Endothelial cell of umbilical vein (primary cell): ENCODE measurements at regions not wholly inside any gene's neighbourhood (a gene's known extent, or its start where the extent isn't known, plus 50 kb on each side); places are given as distances from the start of the nearest gene placed in this dataset.

Experiments
- BruUV-seq: library from RNA; stranded (reverse); fragments of 400-500 nt; replicated peaks from 2 replicates; lab custom pipeline; 2021; lab: Mats Ljungman, UMichigan
- CTCF ChIA-PET: fragments of 300-600, 350-600 bp; sonication (Branson Sonifier 250); formaldehyde crosslinking; loops from one replicate; lab custom pipeline; 2021; ENCODE audit warnings: antibody characterized with exemption, inconsistent platforms; lab: Charles Lee
- POLR2A ChIA-PET: fragments of 300-600, 350-600 bp; sonication (Branson Sonifier 250); formaldehyde crosslinking; loops from one replicate; lab custom pipeline; 2021; ENCODE audit warnings: antibody characterized with exemption, inconsistent platforms; lab: Charles Lee
- DNase-seq: peaks from one replicate; pipeline ENCODE4 v3.0.0-alpha.2; 2011; ENCODE audit warnings: low read depth, low spot score
- FAIRE-seq: peaks from 2 replicates; lab custom pipeline; 2011; peaks lifted over from hg19 to GRCh38; lab: Jason Lieb, UNC
- H2AFZ ChIP-seq: 2 replicates; pipeline ENCODE4 v1.6.0; 2012; ENCODE audit warnings: low read depth, low read length, control low read depth, inconsistent platforms
- H3K27ac ChIP-seq: 2 replicates; pipeline ENCODE4 v1.5.1; 2011; ENCODE audit warnings: low read depth, mild to moderate bottlenecking, control low read depth, low read length, moderate library complexity; ENCODE audit not compliant: insufficient read depth
- H3K27me3 ChIP-seq, 2 experiments: 2 replicates each; pipeline versions ENCODE4 v1.6.0 to v1.6.1; 2011; ENCODE audit warnings: low read length in 2 of 2, mixed read lengths in 1 of 2; ENCODE audit not compliant: control insufficient read depth in 2 of 2, insufficient read depth in 2 of 2
- H3K36me3 ChIP-seq, 2 experiments: 2 replicates in 1 of 2; 3 replicates in 1 of 2; pipeline ENCODE4 v1.5.1; 2011; ENCODE audit warnings: low read length in 2 of 2, mild to moderate bottlenecking in 1 of 2, moderate library complexity in 1 of 2; ENCODE audit not compliant: control insufficient read depth in 2 of 2, insufficient read depth in 2 of 2; ENCODE audit errors: extremely low read depth in 1 of 2
- H3K4me1 ChIP-seq: 3 replicates; pipeline ENCODE4 v1.5.1; 2011; ENCODE audit warnings: mild to moderate bottlenecking, low read length; ENCODE audit not compliant: control insufficient read depth, insufficient read depth; ENCODE audit errors: extremely low read depth
- H3K4me2 ChIP-seq: 2 replicates; pipeline ENCODE4 v1.6.1; 2011; ENCODE audit warnings: low read length, control low read depth, mixed read lengths; ENCODE audit not compliant: insufficient read depth
- H3K4me3 ChIP-seq, 3 experiments: fragments of 200-600 bp in 1 of 3; sonication (generic), shearing (Covaris generic) in 1 of 3; replicated peaks in 1 of 3; 2 replicates each; pipeline ENCODE4 v1.5.1; 2011 to 2016; ENCODE audit warnings: control low read depth in 3 of 3, low read length in 3 of 3, mild to moderate bottlenecking in 2 of 3, inconsistent platforms in 1 of 3, low read depth in 1 of 3, moderate library complexity in 1 of 3; ENCODE audit not compliant: insufficient read depth in 1 of 3
- H3K79me2 ChIP-seq: 2 replicates; pipeline ENCODE4 v1.6.0; 2012; ENCODE audit warnings: low read length, inconsistent platforms; ENCODE audit not compliant: control insufficient read depth, insufficient read depth
- H3K9ac ChIP-seq: replicated peaks from 2 replicates; pipeline ENCODE3; 2011; ENCODE audit warnings: low read length, control low read depth; ENCODE audit not compliant: insufficient read depth; ENCODE audit errors: extremely low read depth
- H3K9me1 ChIP-seq: replicated peaks from 3 replicates; pipeline ENCODE4 v1.6.0; 2011; ENCODE audit warnings: mild to moderate bottlenecking, low read length; ENCODE audit not compliant: control insufficient read depth, insufficient read depth; ENCODE audit errors: extremely low read depth
- H3K9me3 ChIP-seq: replicated peaks from 2 replicates; pipeline ENCODE4 v1.5.1; 2012; ENCODE audit warnings: low read length, inconsistent platforms; ENCODE audit not compliant: control insufficient read depth, insufficient read depth
- H4K20me1 ChIP-seq: replicated peaks from 2 replicates; pipeline ENCODE3; 2011; ENCODE audit warnings: mild to moderate bottlenecking, low read length; ENCODE audit not compliant: control insufficient read depth, insufficient read depth; ENCODE audit errors: extremely low read depth
- EZH2 ChIP-seq: IDR thresholded peaks from 2 replicates; pipeline ENCODE4 v1.6.1; 2012; ENCODE audit warnings: borderline replicate concordance, low read depth, mild to moderate bottlenecking, moderate library complexity, low read length, inconsistent platforms; ENCODE audit not compliant: severe bottlenecking
- FOS ChIP-seq: IDR thresholded peaks from 2 replicates; pipeline ENCODE4 v1.6.1; 2011; ENCODE audit warnings: mild to moderate bottlenecking, low read length, moderate library complexity, borderline replicate concordance; ENCODE audit not compliant: insufficient read depth
- GATA2 ChIP-seq: IDR thresholded peaks from 2 replicates; pipeline ENCODE4 v1.7.0; 2011; ENCODE audit warnings: low read depth, mild to moderate bottlenecking, moderate library complexity, mixed read lengths, low read length; ENCODE audit not compliant: insufficient read length, insufficient read depth
- JUN ChIP-seq: IDR thresholded peaks from 2 replicates; pipeline ENCODE4 v1.6.1; 2011; ENCODE audit warnings: borderline replicate concordance, low read depth; ENCODE audit not compliant: insufficient read length, insufficient read depth
- MYC ChIP-seq: IDR thresholded peaks from one replicate; pipeline ENCODE4 v1.6.1; 2011; ENCODE audit warnings: mild to moderate bottlenecking, low read depth, low read length
- POLR2A ChIP-seq: IDR thresholded peaks from 2 replicates; pipeline ENCODE4 v1.6.1; 2012; ENCODE audit warnings: low read depth, mild to moderate bottlenecking, control low read depth, low read length
- POLR2AphosphoS5 ChIP-seq: IDR thresholded peaks from 2 replicates; pipeline ENCODE4 v1.6.1; 2012; ENCODE audit warnings: low read depth, mild to moderate bottlenecking, control low read depth, low read length, moderate library complexity; ENCODE audit not compliant: insufficient read depth
- dilution Hi-C: fragments of 300-500 bp; cut with MboI; formaldehyde crosslinking; loops from one replicate; pipeline ENCODE4 v1.15.0; 2019; ENCODE audit warnings: low sequenced_read_pairs; ENCODE audit not compliant: extremely low pct_ligation_motif_present
- intact Hi-C: fragments of 100-400 bp; cut with micrococcal nuclease; formaldehyde crosslinking; loops from one replicate; pipeline ENCODE4 v1.10.0; 2022
- TF ChIP-seq, protein P1 (sequence below): IDR thresholded peaks from 2 replicates; pipeline ENCODE4 v1.6.1; 2011; ENCODE audit not compliant: insufficient read depth, insufficient read length
- TF ChIP-seq, protein P2 (sequence below), 2 donors: IDR thresholded peaks; 1 replicate in 1 of 2; 2 replicates in 1 of 2; pipeline ENCODE4 v1.5.1; 2011; ENCODE audit warnings: low read length in 2 of 2, mild to moderate bottlenecking in 2 of 2, moderate library complexity in 2 of 2, control low read depth in 1 of 2, inconsistent platforms in 1 of 2, low read depth in 1 of 2; ENCODE audit not compliant: insufficient read depth in 1 of 2; ENCODE audit errors: extremely low read depth in 1 of 2

DNA sequence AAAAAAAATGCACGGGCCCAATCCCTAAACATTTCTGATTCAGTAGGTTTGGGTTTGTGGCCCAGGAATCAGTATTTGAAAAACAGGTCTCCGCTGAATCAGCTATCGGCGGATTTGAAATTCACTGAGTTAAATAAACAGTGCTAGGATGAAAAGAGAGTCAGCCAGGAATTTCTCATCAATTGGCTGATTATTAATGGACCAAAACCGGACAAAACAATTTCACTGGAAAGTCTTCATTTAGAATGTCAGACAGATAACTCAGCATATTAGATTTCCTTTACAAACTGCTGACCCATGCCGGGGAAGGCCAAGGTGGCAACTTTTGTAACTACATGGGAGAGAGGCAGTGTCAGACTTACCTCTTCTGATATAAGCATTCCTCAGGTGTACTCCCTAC lies 99.4 kb upstream of the LSM6 start:
- Histone ChIP-seq H3K4me1 (no peaks in the 10 kb centered on the region), H3K9me3 (no peaks in the 10 kb centered on the region), H3K4me3 (no peak overlapping the region), H4K20me1 (no peaks in the 10 kb centered on the region), H3K9me1 (no peaks in the 10 kb centered on the region), H3K36me3 (no peaks in the 10 kb centered on the region), H3K9ac (no peak overlapping the region), H3K4me2 (no peak overlapping the region), H2AFZ (no peak overlapping the region), H3K27ac (no peak overlapping the region), H3K79me2 (no peaks in the 10 kb centered on the region), H3K27me3 (peaks cover 2 to 8% of the 10 kb centered on the region in 2 experiments)
- no TSS peak for BruUV-seq
- FAIRE-seq (no peak), DNase-seq (no peak)
- dilution Hi-C loops (no loop called here), intact Hi-C loops (no loop called here)
- no peak for TF ChIP-seq GATA2
- TF ChIP-seq FOS = no peak
- TF ChIP-seq EZH2 = no peak
- TF ChIP-seq POLR2AphosphoS5 = no peak
- no peak for TF ChIP-seq POLR2A
- TF ChIP-seq, protein P1, sequence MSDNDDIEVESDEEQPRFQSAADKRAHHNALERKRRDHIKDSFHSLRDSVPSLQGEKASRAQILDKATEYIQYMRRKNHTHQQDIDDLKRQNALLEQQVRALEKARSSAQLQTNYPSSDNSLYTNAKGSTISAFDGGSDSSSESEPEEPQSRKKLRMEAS = no peak
- TF ChIP-seq, protein P2, sequence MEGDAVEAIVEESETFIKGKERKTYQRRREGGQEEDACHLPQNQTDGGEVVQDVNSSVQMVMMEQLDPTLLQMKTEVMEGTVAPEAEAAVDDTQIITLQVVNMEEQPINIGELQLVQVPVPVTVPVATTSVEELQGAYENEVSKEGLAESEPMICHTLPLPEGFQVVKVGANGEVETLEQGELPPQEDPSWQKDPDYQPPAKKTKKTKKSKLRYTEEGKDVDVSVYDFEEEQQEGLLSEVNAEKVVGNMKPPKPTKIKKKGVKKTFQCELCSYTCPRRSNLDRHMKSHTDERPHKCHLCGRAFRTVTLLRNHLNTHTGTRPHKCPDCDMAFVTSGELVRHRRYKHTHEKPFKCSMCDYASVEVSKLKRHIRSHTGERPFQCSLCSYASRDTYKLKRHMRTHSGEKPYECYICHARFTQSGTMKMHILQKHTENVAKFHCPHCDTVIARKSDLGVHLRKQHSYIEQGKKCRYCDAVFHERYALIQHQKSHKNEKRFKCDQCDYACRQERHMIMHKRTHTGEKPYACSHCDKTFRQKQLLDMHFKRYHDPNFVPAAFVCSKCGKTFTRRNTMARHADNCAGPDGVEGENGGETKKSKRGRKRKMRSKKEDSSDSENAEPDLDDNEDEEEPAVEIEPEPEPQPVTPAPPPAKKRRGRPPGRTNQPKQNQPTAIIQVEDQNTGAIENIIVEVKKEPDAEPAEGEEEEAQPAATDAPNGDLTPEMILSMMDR (IDR thresholded peaks at IDR 0.05; ENCODE audit: extremely low read depth in 1 of 2, insufficient read depth in 1 of 2, low read depth in 1 of 2, low read length in 2 of 2) = no peak
- TF ChIP-seq MYC = no peak
- no peak for TF ChIP-seq JUN
- CTCF ChIA-PET = interaction anchor here (2.3 kb wide), 1 partner anchor 19 kb away, joined by 11 read pairs; no protein-coding TSS in a partner anchor
- POLR2A ChIA-PET = no interaction called here
